ENCODE measurements at regions not wholly inside any gene's neighbourhood (a gene's known extent, or its start where the extent isn't known, plus 50 kb on each side); places are given as distances from the start of the nearest gene placed in this dataset.

DNA sequence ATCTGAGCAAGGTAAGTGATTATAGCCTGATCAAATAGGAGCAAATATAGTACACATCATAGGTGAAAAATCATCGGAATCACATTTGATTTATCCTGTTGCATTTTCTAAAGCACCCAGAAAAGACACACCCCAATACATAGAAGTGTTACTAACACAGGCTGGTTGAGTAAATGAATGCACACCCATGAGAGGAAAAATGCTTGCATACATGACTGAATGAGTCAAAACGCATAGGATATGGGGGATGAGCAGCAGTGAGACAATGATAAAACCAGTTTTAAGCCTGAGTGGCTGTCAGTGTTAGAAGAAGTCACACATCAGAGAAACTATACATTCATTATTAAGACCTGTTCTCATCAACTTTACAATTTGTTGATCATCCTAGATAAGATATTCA, 449.6 kb upstream of the CDH20 start:
- no peak for DNase-seq
- no peaks in the 10 kb centered on the region for H3K4me1 Mint-ChIP-seq
- H3K27me3 Mint-ChIP-seq = no peaks in the 10 kb centered on the region
- intact Hi-C loops (cut with micrococcal nuclease) = no loop called here
- H3K4me3 Mint-ChIP-seq = no peak overlapping the region
- no peak overlapping the region for H3K27ac Mint-ChIP-seq
- peaks cover 2% of the 10 kb centered on the region for H3K9me3 Mint-ChIP-seq
- H3K36me3 Mint-ChIP-seq (ENCODE audit: low read depth) = no peaks in the 10 kb centered on the region

DNA sequence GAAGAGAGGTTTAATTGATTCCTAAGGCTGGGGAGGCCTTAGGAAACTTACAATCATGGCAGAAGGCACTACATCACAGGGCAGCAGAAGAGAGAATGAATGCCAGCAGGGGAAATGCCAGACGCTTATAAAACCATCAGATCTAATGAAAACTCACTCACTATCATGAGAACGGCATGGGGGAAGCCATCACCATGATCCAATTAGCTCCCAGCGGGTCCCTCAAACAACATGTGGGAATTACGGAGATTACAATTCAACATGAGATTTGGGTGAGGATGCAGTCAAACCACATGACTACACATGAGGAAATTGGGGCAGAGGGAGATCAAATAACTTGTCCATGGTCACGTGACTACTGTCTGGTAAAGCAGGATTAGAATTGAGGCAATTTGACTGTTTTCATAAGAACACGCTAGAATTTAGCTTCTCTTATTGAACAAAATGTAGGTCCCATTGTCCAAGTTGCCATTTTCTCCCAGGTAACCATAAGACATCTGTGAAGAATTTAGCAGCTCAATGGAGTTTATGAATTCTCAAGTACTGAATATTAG, 445.1 kb upstream of the CDH20 start:
- Mint-ChIP-seq H3K27ac (no peak overlapping the region), H3K9me3 (peaks cover 6% of the 10 kb centered on the region), H3K36me3 (ENCODE audit: low read depth) (no peaks in the 10 kb centered on the region), H3K4me3 (no peak overlapping the region), H3K27me3 (no peaks in the 10 kb centered on the region), H3K4me1 (no peaks in the 10 kb centered on the region)
- intact Hi-C loops (cut with micrococcal nuclease) = no loop called here
- DNase-seq = no peak

DNA sequence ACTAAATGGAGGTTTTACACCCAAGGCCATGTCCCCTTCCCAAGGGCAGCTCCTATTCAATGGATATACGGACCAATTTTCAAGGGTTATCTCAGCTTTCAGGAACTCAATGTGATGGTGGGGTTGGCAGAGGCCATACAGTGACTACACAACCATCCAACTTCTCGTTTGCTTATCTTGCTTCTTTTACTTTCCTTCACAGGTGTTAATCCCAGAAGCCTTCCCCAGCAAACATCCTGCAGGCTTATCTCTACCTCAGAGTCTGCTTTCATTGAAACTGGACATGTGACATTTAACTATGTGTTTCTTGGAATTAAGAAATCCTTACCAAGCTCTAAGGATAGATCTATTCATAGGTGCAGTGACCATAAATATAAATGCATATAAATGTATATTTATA, 443.8 kb upstream of the CDH20 start:
- no peak for DNase-seq
- Mint-ChIP-seq H3K27ac (no peak overlapping the region), H3K4me1 (no peaks in the 10 kb centered on the region), H3K9me3 (peaks cover 6% of the 10 kb centered on the region), H3K36me3 (ENCODE audit: low read depth) (no peaks in the 10 kb centered on the region), H3K27me3 (no peaks in the 10 kb centered on the region), H3K4me3 (no peak overlapping the region)
- intact Hi-C loops (cut with micrococcal nuclease) = no loop called here

DNA sequence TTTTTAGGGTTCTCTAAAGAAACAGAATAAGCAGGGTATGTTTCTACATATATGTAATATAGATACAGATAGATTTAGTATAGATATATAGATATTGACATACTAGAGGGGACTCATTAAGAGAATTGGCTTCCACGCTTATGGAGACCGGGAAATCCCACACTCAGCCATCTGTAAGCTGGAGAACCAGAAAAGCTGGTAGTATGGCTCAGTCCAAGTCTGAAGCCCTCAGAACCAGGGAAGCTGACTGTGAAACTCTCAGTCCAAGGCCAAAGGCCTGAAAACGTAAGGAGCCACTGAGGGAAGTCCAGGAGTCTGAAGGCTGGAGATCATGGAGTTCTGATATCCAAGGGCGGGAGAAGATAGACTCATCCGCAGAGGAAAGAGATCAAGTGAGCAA, 441.3 kb upstream of the CDH20 start:
- no peaks in the 10 kb centered on the region for H3K27me3 Mint-ChIP-seq
- intact Hi-C loops (cut with micrococcal nuclease) = no loop called here
- no peaks in the 10 kb centered on the region for H3K36me3 Mint-ChIP-seq (ENCODE audit: low read depth)
- DNase-seq = no peak
- H3K4me1 Mint-ChIP-seq = no peaks in the 10 kb centered on the region
- no peak overlapping the region for H3K27ac Mint-ChIP-seq
- H3K9me3 Mint-ChIP-seq = peaks cover 11% of the 10 kb centered on the region
- H3K4me3 Mint-ChIP-seq = no peak overlapping the region

DNA sequence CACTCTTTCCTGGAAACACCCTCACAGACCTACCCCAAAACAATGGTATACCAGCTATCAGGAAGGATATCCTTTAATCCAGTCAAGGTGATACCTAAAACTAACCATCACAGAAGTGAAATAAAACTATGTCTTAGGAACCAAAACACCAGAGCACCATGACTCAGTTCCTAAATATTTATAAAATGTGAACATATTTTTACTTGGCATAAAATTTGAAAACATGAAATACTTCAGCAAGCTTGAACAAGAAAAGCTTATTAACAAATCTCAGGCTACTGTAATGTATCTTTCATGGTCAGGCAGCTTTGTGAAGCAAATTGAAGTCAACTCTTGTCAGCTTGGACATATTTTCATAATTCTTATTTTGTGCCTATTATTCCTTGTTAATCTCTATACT, 440.8 kb upstream of the CDH20 start:
- Mint-ChIP-seq H3K27ac (no peak overlapping the region), H3K9me3 (peaks cover 11% of the 10 kb centered on the region), H3K36me3 (ENCODE audit: low read depth) (no peaks in the 10 kb centered on the region), H3K4me3 (no peak overlapping the region), H3K4me1 (no peaks in the 10 kb centered on the region), H3K27me3 (no peaks in the 10 kb centered on the region)
- no peak for DNase-seq
- intact Hi-C loops (cut with micrococcal nuclease) = no loop called here

DNA sequence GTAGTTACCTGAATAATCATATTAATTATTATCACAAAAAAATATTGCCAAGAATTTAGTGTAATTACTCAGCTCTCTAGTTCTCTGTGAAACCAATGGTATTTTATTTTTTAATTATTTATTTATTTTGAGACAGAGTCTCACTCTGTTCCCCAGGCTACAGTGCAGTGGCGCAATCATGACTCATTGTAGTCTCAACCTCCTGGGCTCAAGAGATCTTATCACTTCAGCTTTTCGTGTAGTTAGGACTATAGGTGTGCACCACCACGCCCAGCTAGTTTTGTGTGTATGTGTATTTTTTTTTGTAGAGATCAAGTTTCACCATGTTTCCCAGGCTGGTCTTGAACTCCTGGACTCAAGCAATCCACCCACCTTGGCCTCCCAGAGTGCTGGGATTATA, 440.4 kb upstream of the CDH20 start:
- Mint-ChIP-seq H3K9me3 (peaks cover 11% of the 10 kb centered on the region), H3K27me3 (no peaks in the 10 kb centered on the region), H3K27ac (no peak overlapping the region), H3K4me3 (no peak overlapping the region), H3K36me3 (ENCODE audit: low read depth) (no peaks in the 10 kb centered on the region), H3K4me1 (no peaks in the 10 kb centered on the region)
- intact Hi-C loops (cut with micrococcal nuclease) = no loop called here
- no peak for DNase-seq

DNA sequence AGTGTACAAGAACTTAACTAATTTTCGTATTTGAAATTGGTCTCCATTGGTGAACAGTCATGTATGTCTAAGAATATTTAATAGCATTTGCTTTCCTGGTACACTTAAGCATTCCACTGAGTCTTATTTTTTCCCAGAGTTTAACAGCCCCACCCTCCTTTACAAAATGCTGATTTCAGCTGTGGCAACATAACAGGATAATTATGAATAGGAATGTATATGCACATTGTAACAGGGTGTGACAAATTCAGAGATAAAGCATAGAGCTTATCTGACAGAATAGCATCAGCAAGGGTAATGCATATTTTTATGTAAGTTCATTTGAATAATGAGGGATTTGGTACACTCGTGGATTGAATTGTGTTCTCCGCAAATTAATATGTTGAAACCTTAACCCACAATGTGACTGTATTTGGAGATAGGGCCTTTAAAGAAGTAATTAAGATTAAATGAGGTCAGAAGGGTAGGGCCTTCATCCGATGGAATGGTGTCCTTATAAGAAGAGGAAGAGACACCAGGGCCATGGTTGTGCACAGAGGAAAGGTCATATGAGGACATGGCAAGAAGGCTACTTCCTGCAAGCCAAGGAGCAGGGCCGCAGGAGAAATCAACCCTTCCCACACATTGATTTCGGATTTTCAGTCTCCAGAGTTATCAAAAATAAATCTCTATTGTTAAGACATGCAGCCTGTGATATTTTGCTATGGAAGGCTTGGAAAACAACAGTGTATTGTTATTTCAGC, 439.7 kb upstream of the CDH20 start:
- intact Hi-C loops (cut with micrococcal nuclease) = no loop called here
- DNase-seq = no peak
- no peaks in the 10 kb centered on the region for H3K27me3 Mint-ChIP-seq
- no peaks in the 10 kb centered on the region for H3K4me1 Mint-ChIP-seq
- no peak overlapping the region for H3K27ac Mint-ChIP-seq
- H3K9me3 Mint-ChIP-seq = peaks cover 8% of the 10 kb centered on the region
- H3K36me3 Mint-ChIP-seq (ENCODE audit: low read depth) = no peaks in the 10 kb centered on the region
- no peak overlapping the region for H3K4me3 Mint-ChIP-seq

DNA sequence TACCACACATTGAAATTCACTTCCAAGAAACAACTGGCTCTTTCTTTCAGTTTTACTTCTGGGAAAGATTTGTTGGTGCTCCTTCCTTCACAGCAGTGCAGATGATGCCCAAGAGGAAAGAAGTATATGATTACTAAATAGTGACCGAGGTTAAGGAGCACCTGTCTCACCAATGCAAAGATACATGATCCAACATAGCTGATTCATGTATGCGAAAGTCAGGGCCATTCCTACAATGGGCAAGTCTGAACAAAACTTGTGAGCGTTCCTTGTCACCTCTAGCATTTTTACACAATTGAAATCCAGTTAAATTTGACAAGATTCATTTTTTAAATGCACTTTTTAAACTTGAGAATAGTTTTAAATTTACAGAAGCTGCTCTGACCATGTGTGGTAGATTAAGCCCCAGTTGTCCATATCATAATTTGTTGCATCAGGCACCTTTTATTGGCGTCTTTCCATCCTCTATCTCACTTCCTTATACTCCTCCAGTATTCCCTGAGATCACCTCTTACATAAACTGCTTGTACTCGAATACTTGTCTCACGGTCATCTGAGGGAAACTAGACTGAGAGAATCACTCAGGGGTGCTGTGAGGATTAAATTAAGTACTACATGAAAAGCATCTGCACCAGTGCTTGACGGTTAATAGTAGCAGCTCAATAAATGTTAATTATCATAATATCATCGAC, 438.8 kb upstream of the CDH20 start:
- Mint-ChIP-seq H3K9me3 (peaks cover 8% of the 10 kb centered on the region), H3K36me3 (ENCODE audit: low read depth) (no peaks in the 10 kb centered on the region), H3K27me3 (no peaks in the 10 kb centered on the region), H3K4me1 (no peaks in the 10 kb centered on the region), H3K27ac (no peak overlapping the region), H3K4me3 (no peak overlapping the region)
- no peak for DNase-seq
- intact Hi-C loops (cut with micrococcal nuclease) = no loop called here

DNA sequence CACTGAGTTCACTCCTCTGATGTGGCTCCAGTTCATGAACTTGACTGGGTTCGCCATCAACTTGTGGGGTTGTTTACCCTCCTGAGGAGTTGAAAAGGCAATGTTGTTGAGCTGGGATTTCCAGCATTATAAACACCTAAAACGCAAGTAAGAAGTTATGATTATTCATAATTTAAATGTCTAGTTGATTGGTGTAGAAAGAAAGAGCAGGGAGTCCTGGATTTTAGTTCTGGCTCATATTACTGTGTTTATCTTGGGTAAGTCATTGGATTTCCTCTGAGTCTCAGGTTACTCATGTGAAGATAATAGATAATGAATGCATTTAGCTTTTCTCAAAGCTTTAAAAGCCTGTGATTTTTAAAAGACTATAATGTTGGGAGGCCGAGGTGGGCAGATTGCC, 438.0 kb upstream of the CDH20 start:
- intact Hi-C loops (cut with micrococcal nuclease) = no loop called here
- Mint-ChIP-seq H3K36me3 (ENCODE audit: low read depth) (no peaks in the 10 kb centered on the region), H3K27ac (no peak overlapping the region), H3K4me3 (no peak overlapping the region), H3K9me3 (peaks cover 8% of the 10 kb centered on the region), H3K4me1 (no peaks in the 10 kb centered on the region), H3K27me3 (no peaks in the 10 kb centered on the region)
- DNase-seq = no peak

DNA sequence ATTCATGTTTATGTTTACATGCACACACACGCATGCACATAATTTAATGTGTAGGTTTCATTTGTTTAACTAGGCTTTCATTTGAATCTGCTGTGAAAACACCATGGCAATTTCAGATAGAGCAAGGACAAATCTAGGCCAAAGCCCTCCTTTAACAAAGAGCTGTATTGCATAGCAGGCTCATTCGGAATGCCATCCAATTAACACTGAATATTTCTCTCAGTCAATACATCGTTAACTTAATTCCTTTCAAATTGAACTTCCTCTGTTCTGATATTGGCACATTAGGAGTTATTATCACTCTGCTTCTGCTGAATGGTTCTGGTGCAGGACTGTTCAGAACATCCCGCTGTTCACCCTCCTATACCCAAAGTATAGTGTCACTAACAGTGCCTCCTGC, 435.1 kb upstream of the CDH20 start:
- Mint-ChIP-seq H3K4me1 (no peaks in the 10 kb centered on the region), H3K27ac (no peak overlapping the region), H3K4me3 (no peak overlapping the region), H3K27me3 (no peaks in the 10 kb centered on the region), H3K36me3 (ENCODE audit: low read depth) (no peaks in the 10 kb centered on the region), H3K9me3 (peaks cover 4% of the 10 kb centered on the region)
- intact Hi-C loops (cut with micrococcal nuclease) = no loop called here
- no peak for DNase-seq

DNA sequence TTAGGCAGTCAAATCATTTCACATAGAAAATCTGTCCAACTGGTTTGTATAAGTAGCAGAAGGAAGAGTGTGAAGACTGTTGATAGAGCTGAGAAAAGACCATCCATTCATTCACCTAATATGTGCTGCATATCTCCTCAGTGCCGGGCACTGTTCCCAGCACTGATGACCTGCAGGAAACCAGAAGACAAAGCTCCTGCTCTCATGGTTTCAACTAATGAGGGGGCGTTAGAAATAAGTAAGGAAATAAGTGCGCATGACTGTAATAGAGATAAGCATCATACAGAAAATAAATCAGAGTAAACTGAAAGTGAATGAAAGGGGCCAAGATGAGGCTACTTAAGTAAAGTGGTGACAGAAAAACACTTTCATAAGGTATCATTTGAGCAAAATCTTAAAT, 427.5 kb upstream of the CDH20 start:
- intact Hi-C loops (cut with micrococcal nuclease) = no loop called here

DNA sequence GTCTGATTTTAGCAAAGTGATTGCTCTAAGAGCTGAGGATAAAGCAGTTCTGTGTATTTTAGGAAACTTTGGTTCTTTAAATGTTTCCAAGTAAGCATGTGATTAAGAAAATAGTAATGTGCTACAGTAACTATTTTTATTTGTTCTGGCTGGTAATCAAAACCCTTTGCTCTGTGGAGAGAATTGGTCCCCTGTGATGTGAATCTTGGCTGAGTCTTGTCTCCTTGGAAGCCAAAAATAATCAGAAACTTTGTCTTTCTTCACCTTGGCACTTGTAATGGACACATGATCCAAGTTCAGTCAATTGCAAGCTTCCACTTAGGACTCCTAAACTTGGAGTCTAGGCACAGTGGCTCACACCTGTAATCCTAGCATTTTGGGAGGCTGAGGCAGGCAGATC, 422.7 kb upstream of the CDH20 start:
- intact Hi-C loops (cut with micrococcal nuclease) = no loop called here
- Mint-ChIP-seq H3K4me1 (no peaks in the 10 kb centered on the region), H3K36me3 (ENCODE audit: low read depth) (no peaks in the 10 kb centered on the region)

More for the DNA sequence above, 427.5 kb upstream of the CDH20 start:
- no peaks in the 10 kb centered on the region for H3K4me1 Mint-ChIP-seq
- no peak overlapping the region for H3K27ac Mint-ChIP-seq
- no peak for DNase-seq
- H3K9me3 Mint-ChIP-seq = no peaks in the 10 kb centered on the region
- H3K4me3 Mint-ChIP-seq = no peak overlapping the region
- no peaks in the 10 kb centered on the region for H3K36me3 Mint-ChIP-seq (ENCODE audit: low read depth)
- H3K27me3 Mint-ChIP-seq = no peaks in the 10 kb centered on the region

DNA sequence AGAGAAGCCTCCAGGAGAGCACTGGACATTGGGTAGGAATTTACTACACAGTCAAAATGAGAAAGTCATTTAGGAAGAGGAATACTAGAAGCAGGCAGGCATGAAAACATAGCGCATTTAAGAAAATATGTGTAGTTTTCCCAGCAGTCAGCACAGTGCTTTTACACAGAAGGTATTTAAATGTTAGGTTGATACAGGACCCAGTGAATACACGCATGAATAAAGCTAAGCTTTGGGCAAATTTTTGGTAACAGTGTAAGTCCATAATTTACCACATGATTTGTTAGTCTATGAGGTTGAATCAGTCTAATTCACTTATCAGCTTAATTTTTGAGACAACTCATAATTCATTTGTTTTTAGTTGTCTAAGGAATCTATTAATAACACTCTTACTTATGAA, 421.7 kb upstream of the CDH20 start:
- no peak for DNase-seq
- H3K27me3 Mint-ChIP-seq = no peaks in the 10 kb centered on the region
- H3K36me3 Mint-ChIP-seq (ENCODE audit: low read depth) = no peaks in the 10 kb centered on the region
- no peaks in the 10 kb centered on the region for H3K4me1 Mint-ChIP-seq
- no peaks in the 10 kb centered on the region for H3K9me3 Mint-ChIP-seq
- intact Hi-C loops (cut with micrococcal nuclease) = no loop called here
- H3K27ac Mint-ChIP-seq = no peak overlapping the region
- no peak overlapping the region for H3K4me3 Mint-ChIP-seq

More for the DNA sequence above, 422.7 kb upstream of the CDH20 start:
- H3K27me3 Mint-ChIP-seq = no peaks in the 10 kb centered on the region
- no peak for DNase-seq
- H3K9me3 Mint-ChIP-seq = no peaks in the 10 kb centered on the region
- H3K27ac Mint-ChIP-seq = no peak overlapping the region
- H3K4me3 Mint-ChIP-seq = no peak overlapping the region

DNA sequence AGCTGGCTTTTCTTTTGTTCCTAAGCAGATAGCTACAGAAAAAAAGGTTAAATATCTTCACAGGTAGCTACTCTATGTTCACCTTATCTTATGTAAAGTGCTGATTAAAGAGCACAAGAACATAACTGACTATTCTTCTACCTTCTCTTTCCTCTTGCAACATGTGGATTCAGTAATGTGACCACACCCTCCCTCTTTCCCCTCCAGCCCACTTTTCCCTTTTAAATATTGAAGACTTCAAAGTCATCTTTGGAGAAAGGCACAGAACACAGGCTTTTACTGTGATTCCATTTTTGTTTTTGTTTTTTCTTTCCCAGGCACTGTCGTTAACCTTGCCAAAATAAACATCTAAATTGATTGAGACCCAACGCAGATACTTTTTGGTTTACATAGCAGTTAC, 418.1 kb upstream of the CDH20 start:
- Mint-ChIP-seq H3K27me3 (no peaks in the 10 kb centered on the region), H3K9me3 (no peaks in the 10 kb centered on the region), H3K4me3 (no peak overlapping the region), H3K4me1 (no peaks in the 10 kb centered on the region), H3K36me3 (ENCODE audit: low read depth) (no peaks in the 10 kb centered on the region), H3K27ac (no peak overlapping the region)
- intact Hi-C loops (cut with micrococcal nuclease) = no loop called here
- DNase-seq = no peak
